Heart right ventricle (tissue), 16 donors: ENCODE measurements at regions not wholly inside any gene's neighbourhood (a gene's known extent, or its start where the extent isn't known, plus 50 kb on each side); places are given as distances from the start of the nearest gene placed in this dataset.
A peak's percentile ranks its signal among the peaks of the same experiment; 100 is the strongest.

Source experiments
- ATAC-seq, 8 donors: fragments of 200-7000 bp; cut with Tn5 transposase; one replicate each; pipeline ENCODE4 v1.9.1; 2020; ENCODE audit warnings: mild to moderate bottlenecking in 8 of 8, moderate library complexity in 8 of 8, moderate number of reproducible peaks in 1 of 8
- DNase-seq, 2 donors: peaks; one replicate each; pipeline ENCODE4 v3.0.0-alpha.2; 2020
- H3K27ac ChIP-seq, 10 donors: fragments of 200-600 bp; sonication (generic) in 2 of 10; one replicate each; pipeline versions ENCODE4 v1.5.0 to v1.8.0; 2020 to 2022; ENCODE audit warnings: mild to moderate bottlenecking in 3 of 10
- H3K27me3 ChIP-seq, 7 donors: fragments of 200-600 bp; one replicate each; pipeline ENCODE4 v1.8.0; 2021 to 2022; ENCODE audit warnings: mild to moderate bottlenecking in 2 of 7
- H3K36me3 ChIP-seq, 9 donors: fragments of 200-600 bp; sonication (generic) in 1 of 9; one replicate each; pipeline versions ENCODE4 v1.5.0 to v1.8.0; 2020 to 2022; ENCODE audit warnings: mild to moderate bottlenecking in 2 of 9
- H3K4me1 ChIP-seq, 9 donors: fragments of 200-600 bp; sonication (generic) in 1 of 9; one replicate each; pipeline versions ENCODE4 v1.5.0 to v1.8.0; 2020 to 2022; ENCODE audit warnings: mild to moderate bottlenecking in 4 of 9
- H3K4me3 ChIP-seq, 10 donors: fragments of 200-600 bp; sonication (generic) in 2 of 10; one replicate each; pipeline versions ENCODE4 v1.5.0 to v1.8.0; 2020 to 2022; ENCODE audit warnings: mild to moderate bottlenecking in 7 of 10, moderate library complexity in 2 of 10
- H3K9me3 ChIP-seq, 11 donors: fragments of 200-600 bp in 10 of 11; sonication (generic) in 2 of 11; one replicate each; pipeline versions ENCODE4 v1.5.0 to v1.8.0; 2013 to 2022; ENCODE audit warnings: mild to moderate bottlenecking in 2 of 11, control low read depth in 1 of 11, moderate library complexity in 1 of 11
- CTCF ChIP-seq, 9 donors: fragments of 200-600 bp; sonication (generic) in 2 of 9; IDR thresholded peaks; one replicate each; pipeline versions ENCODE4 v1.5.0 to v1.8.0; 2021 to 2022; ENCODE audit warnings: antibody characterized with exemption in 9 of 9, mild to moderate bottlenecking in 5 of 9, moderate library complexity in 1 of 9
- WGBS, 2 donors: extraction: QIAGEN DNeasy Blood & Tissue Kit; methylation state at CpG; one replicate each; pipeline ENCODE4 v1.1.7; 2013; ENCODE audit warnings: inconsistent platforms in 1 of 2; 5-methylcytosine and 5-hydroxymethylcytosine counted together
- intact Hi-C, 10 donors: fragments of 100-400 bp; cut with DNase I; formaldehyde crosslinking; loops; one replicate each; pipeline versions ENCODE4 v1.11.1 to v1.14.2; 2022
- donor health status: Arrhythmogenic right ventricular cardiomyopathy.
- donor health status: ischemic (EF 13 %, LVEDD 7.1; RV severe dilation, severe dysfunction).
- donor health status: healthy with polysubstance abuse.
- donor health status: DM: no; HTN: yes; CAD: no.
- donor health status: DM: no; HTN: no; CAD: no.
- donor health status: ischemic (EF 25% LVEDD 6.9; RV normal size, moderate dysfunction).
- donor health status: ischemic (EF 25% LVEDD 5.7; RV mildly dilated, moderate dysfunction).
- donor health status: healthy.
- donor health status: DM: yes; HTN: yes; CAD: no.
- donor health status: Ischemic cardiomyopathy.
- donor health status: ischemic (EF 35%, LVEDD 5.7; RV mildly dilated, moderate dysfunction).
- donor health status: nonischemic (EF 11% LVEDD 7.7; RV severe dilation, severe dysfunction).
- donor health status: DM: yes; HTN: yes; CAD: no.
- donor health status: PGD.
- donor health status: ischemic (EF 29% LVEDD 5.4; RV normal size, mild dysfunction).
- donor health status: nonischemic (EF 23%, LVEDD 6.1; RV moderate dilation, normal function).

GRCh38 chr1:193426061-193426460, 239.6 kb upstream of the B3GALT2 start:
- Histone ChIP-seq H3K4me3 (no peak overlapping the region), H3K27ac (no peak overlapping the region), H3K4me1 (no peaks in the 10 kb centered on the region), H3K27me3 (no peaks in the 10 kb centered on the region), H3K36me3 (no peaks in the 10 kb centered on the region), H3K9me3 (no peaks in the 10 kb centered on the region)
- WGBS, 2 donors = 96 to 97% methylated on average over 2 of the region's 2 CpGs
- intact Hi-C loops = no loop called here
- no peak for TF ChIP-seq CTCF (IDR thresholded peaks at IDR 0.05)
- no peak for DNase-seq
- ATAC-seq = no peak

- Histone ChIP-seq H3K27me3 (no peaks in the 10 kb centered on the region), H3K4me1 (peaks cover 0 to 21% (median 5%) of the 10 kb centered on the region in 9 donors), H3K4me3 (no peak overlapping the region), H3K27ac (no peak overlapping the region), H3K9me3 (no peaks in the 10 kb centered on the region), H3K36me3 (no peaks in the 10 kb centered on the region)
- no peak for DNase-seq
- TF ChIP-seq CTCF (IDR thresholded peaks at IDR 0.05) = no peak
- 96 to 97% methylated on average over 4 of the region's 4 CpGs for WGBS, 2 donors
- intact Hi-C loops = no loop called here
- ATAC-seq = no peak
These were observed 235.1 kb upstream of the B3GALT2 start for GRCh38 chr1:193421487-193421886.

- no peak for ATAC-seq
- H3K4me1 ChIP-seq = peaks cover 0 to 21% (median 5%) of the 10 kb centered on the region in 9 donors
- H3K36me3 ChIP-seq = no peaks in the 10 kb centered on the region
- no peak overlapping the region for H3K4me3 ChIP-seq
- no peaks in the 10 kb centered on the region for H3K27me3 ChIP-seq
- intact Hi-C loops = loop anchor here in 2 of 10 donors (10.0 kb wide), 1 partner anchor 646 kb away; no protein-coding TSS in a partner anchor
- no peak overlapping the region for H3K27ac ChIP-seq
- no peak for DNase-seq
- 87 to 90% methylated on average over 1 of the region's 1 CpG for WGBS, 2 donors
- no peak for TF ChIP-seq CTCF (IDR thresholded peaks at IDR 0.05)
- no peaks in the 10 kb centered on the region for H3K9me3 ChIP-seq
These were observed 232.9 kb upstream of the B3GALT2 start for GRCh38 chr1:193419295-193419694.

GRCh38 chr1:193418745-193419058, 232.3 kb upstream of the B3GALT2 start:
- ATAC-seq (peak in 1 of 8 donors; percentile 28), DNase-seq (no peak)
- intact Hi-C loops = loop anchor here in 2 of 10 donors (10.0 kb wide), 1 partner anchor 646 kb away; no protein-coding TSS in a partner anchor
- peaks cover 0 to 21% (median 5%) of the 10 kb centered on the region in 9 donors for H3K4me1 ChIP-seq
- no peaks in the 10 kb centered on the region for H3K27me3 ChIP-seq
- WGBS, 2 donors = 55 to 68% methylated on average over 3 of the region's 3 CpGs
- no peak for TF ChIP-seq CTCF (IDR thresholded peaks at IDR 0.05)
- H3K27ac ChIP-seq = peak overlapping the region in 4 of 10 donors; percentile 31 to 63 (median 36)
- no peaks in the 10 kb centered on the region for H3K9me3 ChIP-seq
- no peaks in the 10 kb centered on the region for H3K36me3 ChIP-seq
- H3K4me3 ChIP-seq = peak overlapping the region in 9 of 10 donors; percentile 19 to 47 (median 40)
